Right lobe of liver (tissue), 4 donors: ENCODE measurements at regions not wholly inside any gene's neighbourhood (a gene's known extent, or its start where the extent isn't known, plus 50 kb on each side); places are given as distances from the start of the nearest gene placed in this dataset.

Experiments
- CTCF ChIP-seq, 4 donors: fragments of 200-600 bp in 3 of 4; fragments of 450-650 bp in 1 of 4; IDR thresholded peaks; one replicate each; pipeline versions ENCODE4 v1.5.1 to v1.8.0; 2016 to 2022; ENCODE audit warnings: antibody characterized with exemption in 4 of 4, mild to moderate bottlenecking in 2 of 4
- POLR2A ChIP-seq: fragments of 450-650 bp; IDR thresholded peaks from one replicate; pipeline ENCODE4 v1.6.1; 2017; ENCODE audit warnings: antibody characterized with exemption, mild to moderate bottlenecking
- donor health status: DM: no; HTN: no; CAD: no.
- donor health status: DM: no; HTN: no; CAD: no.
- donor health status: DM: no; HTN: yes; CAD: no.

GRCh38 chr4:177177541-177178081 is 132.1 kb upstream of the NEIL3 start:
- TF ChIP-seq CTCF (IDR thresholded peaks at IDR 0.05) (no peak), POLR2A (no peak)
